SK-N-SH treated with all-trans-retinoic acid at 6 μM for 48 hours (cell line): ENCODE measurements at regions not wholly inside any gene's neighbourhood (a gene's known extent, or its start where the extent isn't known, plus 50 kb on each side); places are given as distances from the start of the nearest gene placed in this dataset.

Source experiments
- ARNTL ChIP-seq: fragments of 450-650 bp; formaldehyde crosslinking; IDR thresholded peaks from 2 replicates; pipeline ENCODE4 v1.5.0; 2020; ENCODE audit warnings: low read depth, mild to moderate bottlenecking, moderate library complexity, borderline replicate concordance
- CSRNP3 ChIP-seq: fragments of 250-450 bp; sonication (Bioruptor Pico); IDR thresholded peaks from 2 replicates; pipeline ENCODE4 v1.5.1; 2021; ENCODE audit warnings: mild to moderate bottlenecking, moderate library complexity
- ISL1 ChIP-seq: fragments of 250-450 bp; sonication (Bioruptor Pico); IDR thresholded peaks from 2 replicates; pipeline ENCODE4 v2.1.2; 2022; ENCODE audit warnings: mild to moderate bottlenecking, moderate library complexity
- PATZ1 ChIP-seq: fragments of 250-450 bp; sonication (Bioruptor Pico); IDR thresholded peaks from 2 replicates; pipeline ENCODE4 v1.8.0; 2020; ENCODE audit warnings: mild to moderate bottlenecking, moderate library complexity, borderline replicate concordance
- PPARA ChIP-seq: fragments of 250-450 bp; sonication (Bioruptor Pico); IDR thresholded peaks from 2 replicates; pipeline ENCODE4 v1.5.0; 2020; ENCODE audit warnings: mild to moderate bottlenecking, borderline replicate concordance
- RARB ChIP-seq: fragments of 250-450 bp; sonication (Bioruptor Pico); IDR thresholded peaks from 2 replicates; pipeline ENCODE4 v1.8.0; 2021; ENCODE audit warnings: mild to moderate bottlenecking, moderate library complexity
- TCF4 ChIP-seq: fragments of 250-450 bp; sonication (Bioruptor Pico); IDR thresholded peaks from 2 replicates; pipeline ENCODE4 v1.8.0; 2021; ENCODE audit warnings: mild to moderate bottlenecking, moderate library complexity, borderline replicate concordance
- TOX ChIP-seq: fragments of 250-450 bp; sonication (Bioruptor Pico); IDR thresholded peaks from 2 replicates; pipeline ENCODE4 v1.8.0; 2021; ENCODE audit warnings: mild to moderate bottlenecking, moderate library complexity, borderline replicate concordance
- ZC3H10 ChIP-seq: fragments of 250-450 bp; sonication (Bioruptor Pico); IDR thresholded peaks from 2 replicates; pipeline ENCODE4 v1.5.1; 2021; ENCODE audit warnings: mild to moderate bottlenecking, moderate library complexity
- ZFP30 ChIP-seq: fragments of 450-650 bp; formaldehyde crosslinking; IDR thresholded peaks from 2 replicates; pipeline ENCODE4 v1.5.0; 2022; ENCODE audit warnings: mild to moderate bottlenecking, moderate library complexity
- ZNF565 ChIP-seq: fragments of 450-650 bp; formaldehyde crosslinking; conservative IDR thresholded peaks from 2 replicates; pipeline ENCODE4 v1.5.0; 2020; ENCODE audit warnings: low read depth, mild to moderate bottlenecking, moderate library complexity
- ZNF70 ChIP-seq: fragments of 450-650 bp; formaldehyde crosslinking; IDR thresholded peaks from 2 replicates; pipeline ENCODE4 v1.5.0; 2020; ENCODE audit warnings: mild to moderate bottlenecking, moderate library complexity
- ZNF8 ChIP-seq: fragments of 450-650 bp; formaldehyde crosslinking; IDR thresholded peaks from 2 replicates; pipeline ENCODE4 v1.5.0; 2020; ENCODE audit warnings: mild to moderate bottlenecking, moderate library complexity
- TF ChIP-seq, protein P1 (sequence below): fragments of 250-450 bp; sonication (Bioruptor Pico); IDR thresholded peaks from 2 replicates; pipeline ENCODE4 v1.5.1; 2020; ENCODE audit warnings: low read depth, mild to moderate bottlenecking, moderate library complexity

GRCh38 chr2:234308073-234308812, 188.6 kb downstream of the ARL4C start:
- TF ChIP-seq PATZ1 (CRISPR knock-in tag): no peak
- TF ChIP-seq, protein P1, sequence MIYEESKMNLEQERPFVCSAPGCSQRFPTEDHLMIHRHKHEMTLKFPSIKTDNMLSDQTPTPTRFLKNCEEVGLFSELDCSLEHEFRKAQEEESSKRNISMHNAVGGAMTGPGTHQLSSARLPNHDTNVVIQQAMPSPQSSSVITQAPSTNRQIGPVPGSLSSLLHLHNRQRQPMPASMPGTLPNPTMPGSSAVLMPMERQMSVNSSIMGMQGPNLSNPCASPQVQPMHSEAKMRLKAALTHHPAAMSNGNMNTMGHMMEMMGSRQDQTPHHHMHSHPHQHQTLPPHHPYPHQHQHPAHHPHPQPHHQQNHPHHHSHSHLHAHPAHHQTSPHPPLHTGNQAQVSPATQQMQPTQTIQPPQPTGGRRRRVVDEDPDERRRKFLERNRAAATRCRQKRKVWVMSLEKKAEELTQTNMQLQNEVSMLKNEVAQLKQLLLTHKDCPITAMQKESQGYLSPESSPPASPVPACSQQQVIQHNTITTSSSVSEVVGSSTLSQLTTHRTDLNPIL (CRISPR knock-in tag): no peak
- TF ChIP-seq CSRNP3 (CRISPR knock-in tag): no peak
- TF ChIP-seq RARB (CRISPR knock-in tag): no peak
- no peak for TF ChIP-seq ZNF8 (CRISPR knock-in tag)
- TF ChIP-seq TOX (CRISPR knock-in tag): no peak
- no peak for TF ChIP-seq TCF4 (CRISPR knock-in tag)
- no peak for TF ChIP-seq ZFP30 (CRISPR knock-in tag)
- TF ChIP-seq ARNTL (CRISPR knock-in tag): no peak
- TF ChIP-seq ISL1 (CRISPR knock-in tag): no peak
- TF ChIP-seq ZNF565 (CRISPR knock-in tag): no peak
- no peak for TF ChIP-seq ZNF70 (CRISPR knock-in tag)
- no peak for TF ChIP-seq ZC3H10 (CRISPR knock-in tag)
- no peak for TF ChIP-seq PPARA (CRISPR knock-in tag)
